CD4-positive, alpha-beta T cell treated with Interleukin-15 for 1 hour (primary cell): ENCODE measurements at regions not wholly inside any gene's neighbourhood (a gene's known extent, or its start where the extent isn't known, plus 50 kb on each side); places are given as distances from the start of the nearest gene placed in this dataset.

Experiments
- DNase-seq: peaks from one replicate; pipeline ENCODE4 v3.0.0-alpha.2; 2020

- no peak for DNase-seq
Observed at GRCh38 chr2:105617631-105618350, 126.9 kb upstream of the NCK2 start.

- no peak for DNase-seq
Observed at GRCh38 chr2:105615305-105615704, 129.4 kb upstream of the NCK2 start.

- no peak for DNase-seq
Observed at GRCh38 chr2:105611811-105612424, 132.8 kb upstream of the NCK2 start.

GRCh38 chr2:105611333-105611637, 133.4 kb upstream of the NCK2 start:
- no peak for DNase-seq

GRCh38 chr2:105610576-105611332, 134.0 kb upstream of the NCK2 start:
- no peak for DNase-seq

- DNase-seq = no peak
Observed at GRCh38 chr2:105609746-105610402, 134.8 kb upstream of the NCK2 start.

- no peak for DNase-seq
Observed at GRCh38 chr2:105607920-105608504, 136.7 kb upstream of the NCK2 start.

- no peak for DNase-seq
Observed at GRCh38 chr2:105606081-105606480, 138.6 kb upstream of the NCK2 start.

- DNase-seq = no peak
Observed at GRCh38 chr2:105604938-105605337, 139.8 kb upstream of the NCK2 start.

GRCh38 chr2:105600949-105601794, 143.5 kb upstream of the NCK2 start:
- no peak for DNase-seq

GRCh38 chr2:105600602-105600948, 144.1 kb upstream of the NCK2 start:
- no peak for DNase-seq

- DNase-seq = no peak
Observed at GRCh38 chr2:105600037-105600442, 144.7 kb upstream of the NCK2 start.

GRCh38 chr2:105598829-105599698, 145.6 kb upstream of the NCK2 start:
- DNase-seq = no peak

GRCh38 chr2:105597806-105598803, 146.6 kb upstream of the NCK2 start:
- no peak for DNase-seq

- DNase-seq = no peak
Observed at GRCh38 chr2:105597011-105597805, 147.5 kb upstream of the NCK2 start.

- DNase-seq = no peak
Observed at GRCh38 chr2:105596411-105596921, 148.2 kb upstream of the NCK2 start.

GRCh38 chr2:105595536-105595935, 149.2 kb upstream of the NCK2 start:
- DNase-seq = no peak

GRCh38 chr2:105593221-105593967, 151.3 kb upstream of the NCK2 start:
- DNase-seq = no peak
